ENCODE measurements at regions not wholly inside any gene's neighbourhood (a gene's known extent, or its start where the extent isn't known, plus 50 kb on each side); places are given as distances from the start of the nearest gene placed in this dataset.
"Not testable (repeated sequence)": the region's sequence is repeated elsewhere in the genome, so short reads cannot be mapped to it uniquely, and the experiment has no call there.

GRCh38 chr6:112936079-112936472 is 588.9 kb downstream of the RFPL4B start:
- peaks cover 23% of the 10 kb centered on the region for H3K4me1 Mint-ChIP-seq (ENCODE audit: low read depth)
- no peak overlapping the region for H3K4me3 Mint-ChIP-seq
- H3K9me3 Mint-ChIP-seq = no peaks in the 10 kb centered on the region
- TF ChIP-seq CTCF (IDR thresholded peaks at IDR 0.05) = no peak
- H3K27me3 Mint-ChIP-seq (ENCODE audit: insufficient read depth) = no peaks in the 10 kb centered on the region
- no peaks in the 10 kb centered on the region for H3K36me3 Mint-ChIP-seq (ENCODE audit: low read depth)
- H3K27ac Mint-ChIP-seq = no peak overlapping the region
- DNase-seq = no peak

- Mint-ChIP-seq H3K4me3 (no peak overlapping the region), H3K4me1 (ENCODE audit: low read depth) (peaks cover 21% of the 10 kb centered on the region), H3K27ac (no peak overlapping the region), H3K9me3 (no peaks in the 10 kb centered on the region), H3K36me3 (ENCODE audit: low read depth) (no peaks in the 10 kb centered on the region), H3K27me3 (ENCODE audit: insufficient read depth) (no peaks in the 10 kb centered on the region)
- no peak for DNase-seq
- no peak for TF ChIP-seq CTCF (IDR thresholded peaks at IDR 0.05)
These were observed 589.4 kb downstream of the RFPL4B start for GRCh38 chr6:112936504-112936903.

- not testable (repeated sequence) for H3K9me3 Mint-ChIP-seq; H3K36me3 Mint-ChIP-seq (ENCODE audit: low read depth); H3K27me3 Mint-ChIP-seq (ENCODE audit: insufficient read depth); DNase-seq; H3K4me3 Mint-ChIP-seq; H3K4me1 Mint-ChIP-seq (ENCODE audit: low read depth); H3K27ac Mint-ChIP-seq
These were observed 590.6 kb downstream of the RFPL4B start for GRCh38 chr6:112937690-112938089.

- Mint-ChIP-seq H3K9me3 (no peaks in the 10 kb centered on the region), H3K27ac (no peak overlapping the region), H3K4me3 (no peak overlapping the region), H3K4me1 (ENCODE audit: low read depth) (0 out of 2 replicates have a peak, but pooled peaks cover 8% of the 10 kb centered on the region), H3K27me3 (ENCODE audit: insufficient read depth) (no peaks in the 10 kb centered on the region), H3K36me3 (ENCODE audit: low read depth) (no peaks in the 10 kb centered on the region)
- TF ChIP-seq CTCF (IDR thresholded peaks at IDR 0.05) = no peak
- DNase-seq = no peak
These were observed 591.5 kb downstream of the RFPL4B start for GRCh38 chr6:112938650-112939049.

GRCh38 chr6:112939563-112939962 is 592.4 kb downstream of the RFPL4B start:
- Mint-ChIP-seq H3K9me3 (no peaks in the 10 kb centered on the region), H3K4me1 (ENCODE audit: low read depth) (0 out of 2 replicates have a peak, but pooled peaks cover 8% of the 10 kb centered on the region), H3K27ac (no peak overlapping the region), H3K4me3 (no peak overlapping the region), H3K27me3 (ENCODE audit: insufficient read depth) (no peaks in the 10 kb centered on the region), H3K36me3 (ENCODE audit: low read depth) (no peaks in the 10 kb centered on the region)
- DNase-seq = no peak
- TF ChIP-seq CTCF (IDR thresholded peaks at IDR 0.05) = no peak

- Mint-ChIP-seq H3K9me3 (no peaks in the 10 kb centered on the region), H3K4me3 (no peak overlapping the region), H3K27ac (no peak overlapping the region), H3K4me1 (ENCODE audit: low read depth) (0 out of 2 replicates have a peak, but pooled peaks cover 8% of the 10 kb centered on the region), H3K36me3 (ENCODE audit: low read depth) (no peaks in the 10 kb centered on the region), H3K27me3 (ENCODE audit: insufficient read depth) (no peaks in the 10 kb centered on the region)
- TF ChIP-seq CTCF (IDR thresholded peaks at IDR 0.05) = no peak
- no peak for DNase-seq
These were observed 594.5 kb downstream of the RFPL4B start for GRCh38 chr6:112941613-112942012.

All from HFFc6 (cell line).